HUES6 (cell line): ENCODE measurements at regions not wholly inside any gene's neighbourhood (a gene's known extent, or its start where the extent isn't known, plus 50 kb on each side); places are given as distances from the start of the nearest gene placed in this dataset.
"Not testable (repeated sequence)": the region's sequence is repeated elsewhere in the genome, so short reads cannot be mapped to it uniquely, and the experiment has no call there.

Experiments used
- H3K27ac ChIP-seq: 2 replicates; pipeline ENCODE4 v1.7.0; 2013; ENCODE audit warnings: low read depth, mild to moderate bottlenecking, low read length, inconsistent platforms
- H3K27me3 ChIP-seq: 2 replicates; pipeline ENCODE4 v1.6.1; 2013; ENCODE audit warnings: low read length; ENCODE audit not compliant: control insufficient read depth, insufficient read depth
- H3K36me3 ChIP-seq: 2 replicates; pipeline ENCODE4 v1.6.1; 2013; ENCODE audit warnings: low read length; ENCODE audit not compliant: control insufficient read depth, insufficient read depth
- H3K4me1 ChIP-seq: 2 replicates; pipeline ENCODE4 v1.6.1; 2013; ENCODE audit warnings: low read length; ENCODE audit not compliant: control insufficient read depth, insufficient read depth
- H3K4me3 ChIP-seq: 2 replicates; pipeline ENCODE4 v1.5.1; 2013; ENCODE audit warnings: low read depth, low read length
- H3K9ac ChIP-seq: one replicate; pipeline ENCODE4 v1.6.1; 2013; ENCODE audit warnings: mild to moderate bottlenecking, low read length
- H3K9me3 ChIP-seq: 2 replicates; pipeline ENCODE4 v1.6.1; 2013; ENCODE audit warnings: low read depth, low read length; ENCODE audit not compliant: control insufficient read depth, insufficient read depth

GRCh38 chr6:121615493-121615892 lies 180.0 kb downstream of the GJA1 start:
- peaks cover 37% of the 10 kb centered on the region for H3K4me1 ChIP-seq
- no peaks in the 10 kb centered on the region for H3K9me3 ChIP-seq
- no peaks in the 10 kb centered on the region; the same call in 1 of the 2 replicates for H3K36me3 ChIP-seq
- H3K27me3 ChIP-seq: no peaks in the 10 kb centered on the region
- H3K9ac ChIP-seq: no peak overlapping the region
- H3K27ac ChIP-seq: no peak overlapping the region
- H3K4me3 ChIP-seq: no peak overlapping the region

GRCh38 chr6:121616406-121616805 lies 181.0 kb downstream of the GJA1 start:
- peaks cover 37% of the 10 kb centered on the region for H3K4me1 ChIP-seq
- H3K4me3 ChIP-seq: no peak overlapping the region
- no peaks in the 10 kb centered on the region for H3K9me3 ChIP-seq
- H3K36me3 ChIP-seq: no peaks in the 10 kb centered on the region; the same call in 1 of the 2 replicates
- no peak overlapping the region for H3K27ac ChIP-seq
- no peaks in the 10 kb centered on the region for H3K27me3 ChIP-seq
- no peak overlapping the region for H3K9ac ChIP-seq

GRCh38 chr6:121617388-121617787 lies 181.9 kb downstream of the GJA1 start:
- Histone ChIP-seq H3K36me3 (peaks cover 1% of the 10 kb centered on the region; the same call in 1 of the 2 replicates), H3K27ac (peak overlapping the region; percentile 96), H3K4me3 (no peak overlapping the region), H3K4me1 (peaks cover 37% of the 10 kb centered on the region), H3K9ac (no peak overlapping the region), H3K27me3 (no peaks in the 10 kb centered on the region), H3K9me3 (no peaks in the 10 kb centered on the region)

- Histone ChIP-seq H3K4me1 (peaks cover 37% of the 10 kb centered on the region), H3K9me3 (no peaks in the 10 kb centered on the region), H3K36me3 (peaks cover 3% of the 10 kb centered on the region; the same call in 1 of the 2 replicates), H3K27me3 (no peaks in the 10 kb centered on the region), H3K9ac (peak overlapping the region; percentile 88), H3K27ac (peak overlapping the region; percentile 96; the same call in 1 of the 2 replicates), H3K4me3 (peak overlapping the region; percentile 54)
These were observed 183.6 kb downstream of the GJA1 start for GRCh38 chr6:121619013-121619412.

- peak overlapping the region; percentile 88 for H3K9ac ChIP-seq
- peak overlapping the region; percentile 96 for H3K27ac ChIP-seq
- peaks cover 7% of the 10 kb centered on the region; the same call in 1 of the 2 replicates for H3K9me3 ChIP-seq
- peaks cover 37% of the 10 kb centered on the region for H3K4me1 ChIP-seq
- peak overlapping the region; percentile 54 for H3K4me3 ChIP-seq
- peaks cover 3% of the 10 kb centered on the region; the same call in 1 of the 2 replicates for H3K36me3 ChIP-seq
- H3K27me3 ChIP-seq: no peaks in the 10 kb centered on the region
These were observed 184.7 kb downstream of the GJA1 start for GRCh38 chr6:121619987-121620740.

- H3K9ac ChIP-seq: no peak overlapping the region
- H3K27me3 ChIP-seq: no peaks in the 10 kb centered on the region
- H3K27ac ChIP-seq: peak overlapping the region; percentile 89; the same call in 1 of the 2 replicates
- peaks cover 75% of the 10 kb centered on the region for H3K9me3 ChIP-seq
- H3K4me1 ChIP-seq: peaks cover 20% of the 10 kb centered on the region; the same call in 1 of the 2 replicates
- H3K4me3 ChIP-seq: no peak overlapping the region
- peaks cover 48% of the 10 kb centered on the region for H3K36me3 ChIP-seq
These were observed 192.3 kb downstream of the GJA1 start for GRCh38 chr6:121627761-121628160.

GRCh38 chr6:121630716-121631115 lies 195.3 kb downstream of the GJA1 start:
- Histone ChIP-seq H3K4me1 (peaks cover 20% of the 10 kb centered on the region; the same call in 1 of the 2 replicates), H3K27me3 (no peaks in the 10 kb centered on the region), H3K27ac (no peak overlapping the region), H3K9ac (no peak overlapping the region), H3K36me3 (peaks cover 60% of the 10 kb centered on the region), H3K9me3 (peaks cover 89% of the 10 kb centered on the region), H3K4me3 (no peak overlapping the region)

GRCh38 chr6:121631752-121632151 lies 196.3 kb downstream of the GJA1 start:
- not testable (repeated sequence) for H3K27ac ChIP-seq, H3K4me3 ChIP-seq, H3K9ac ChIP-seq, H3K27me3 ChIP-seq
- Histone ChIP-seq H3K36me3 (peaks cover 64% of the 10 kb centered on the region), H3K9me3 (peaks cover 88% of the 10 kb centered on the region), H3K4me1 (peaks cover 13% of the 10 kb centered on the region; the same call in 1 of the 2 replicates)

- Histone ChIP-seq H3K4me1 (no peaks in the 10 kb centered on the region), H3K27me3 (no peaks in the 10 kb centered on the region), H3K9ac (no peak overlapping the region), H3K27ac (no peak overlapping the region), H3K4me3 (no peak overlapping the region), H3K9me3 (peaks cover 84% of the 10 kb centered on the region), H3K36me3 (peaks cover 49% of the 10 kb centered on the region)
These were observed 197.9 kb downstream of the GJA1 start for GRCh38 chr6:121633309-121633708.

- peaks cover 41% of the 10 kb centered on the region for H3K36me3 ChIP-seq
- H3K9me3 ChIP-seq: peaks cover 72% of the 10 kb centered on the region
- H3K27me3 ChIP-seq: not testable (repeated sequence)
These were observed 199.1 kb downstream of the GJA1 start for GRCh38 chr6:121634586-121634985.

GRCh38 chr6:121635355-121635754 lies 199.9 kb downstream of the GJA1 start:
- Histone ChIP-seq H3K4me1 (no peaks in the 10 kb centered on the region), H3K9ac (no peak overlapping the region), H3K4me3 (no peak overlapping the region), H3K27ac (no peak overlapping the region), H3K27me3 (no peaks in the 10 kb centered on the region), H3K36me3 (peaks cover 36% of the 10 kb centered on the region), H3K9me3 (peaks cover 69% of the 10 kb centered on the region)

More at GRCh38 chr6:121634586-121634985, 199.1 kb downstream of the GJA1 start:
- H3K27ac ChIP-seq, H3K9ac ChIP-seq, H3K4me3 ChIP-seq, H3K4me1 ChIP-seq: not testable (repeated sequence)
